ENCODE measurements at regions not wholly inside any gene's neighbourhood (a gene's known extent, or its start where the extent isn't known, plus 50 kb on each side); places are given as distances from the start of the nearest gene placed in this dataset.

DNA sequence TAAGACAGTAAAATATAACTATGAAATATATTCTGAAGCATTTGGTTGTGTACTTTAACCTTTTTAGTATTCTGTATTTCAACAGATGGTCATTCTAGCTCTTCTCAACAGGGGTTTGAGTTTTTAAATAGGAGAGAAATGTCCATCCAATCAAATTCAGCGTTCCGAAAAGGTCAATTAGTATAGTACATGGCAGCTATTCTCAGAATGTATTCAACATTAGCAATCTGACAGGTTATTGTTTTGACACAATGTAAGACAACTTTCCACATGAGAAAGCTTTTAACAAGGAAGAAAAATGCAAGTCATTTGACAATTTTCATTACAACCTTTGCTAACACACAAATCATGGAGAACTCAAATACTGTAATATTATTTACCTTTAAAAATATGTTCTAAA is 996.3 kb upstream of the CDH10 start:
- no peak overlapping the region for H3K27ac Mint-ChIP-seq
- DNase-seq, result no peak
- no peak overlapping the region for H3K4me3 Mint-ChIP-seq
- H3K9me3 Mint-ChIP-seq, result peaks cover 6% of the 10 kb centered on the region
- no peaks in the 10 kb centered on the region for H3K4me1 Mint-ChIP-seq
- no peaks in the 10 kb centered on the region for H3K27me3 Mint-ChIP-seq
- H3K36me3 Mint-ChIP-seq, result no peaks in the 10 kb centered on the region

- Mint-ChIP-seq H3K27ac (no peak overlapping the region), H3K27me3 (no peaks in the 10 kb centered on the region), H3K36me3 (no peaks in the 10 kb centered on the region), H3K9me3 (no peaks in the 10 kb centered on the region), H3K4me3 (no peak overlapping the region), H3K4me1 (no peaks in the 10 kb centered on the region)
- DNase-seq, result no peak
Measured at GRCh38 chr5:25619273-25619672, 974.5 kb upstream of the CDH10 start.

GRCh38 chr5:25618821-25619220 is 974.0 kb upstream of the CDH10 start:
- DNase-seq, result no peak
- Mint-ChIP-seq H3K36me3 (no peaks in the 10 kb centered on the region), H3K27me3 (no peaks in the 10 kb centered on the region), H3K9me3 (no peaks in the 10 kb centered on the region), H3K4me1 (no peaks in the 10 kb centered on the region), H3K4me3 (no peak overlapping the region), H3K27ac (no peak overlapping the region)

- DNase-seq, result no peak
- H3K27ac Mint-ChIP-seq, result no peak overlapping the region
- H3K27me3 Mint-ChIP-seq, result no peaks in the 10 kb centered on the region
- no peaks in the 10 kb centered on the region for H3K9me3 Mint-ChIP-seq
- H3K4me3 Mint-ChIP-seq, result no peak overlapping the region
- no peaks in the 10 kb centered on the region for H3K4me1 Mint-ChIP-seq
- H3K36me3 Mint-ChIP-seq, result no peaks in the 10 kb centered on the region
Measured at GRCh38 chr5:25614466-25614865, 969.7 kb upstream of the CDH10 start.

- no peak for DNase-seq
- Mint-ChIP-seq H3K27ac (no peak overlapping the region), H3K4me3 (no peak overlapping the region), H3K9me3 (peaks cover 7% of the 10 kb centered on the region), H3K27me3 (no peaks in the 10 kb centered on the region), H3K36me3 (no peaks in the 10 kb centered on the region), H3K4me1 (no peaks in the 10 kb centered on the region)
Measured at GRCh38 chr5:25604681-25605080, 959.9 kb upstream of the CDH10 start.

- H3K27me3 Mint-ChIP-seq, result no peaks in the 10 kb centered on the region
- no peaks in the 10 kb centered on the region for H3K4me1 Mint-ChIP-seq
- H3K4me3 Mint-ChIP-seq, result no peak overlapping the region
- no peak for DNase-seq
- peaks cover 6% of the 10 kb centered on the region for H3K9me3 Mint-ChIP-seq
- H3K36me3 Mint-ChIP-seq, result no peaks in the 10 kb centered on the region
- H3K27ac Mint-ChIP-seq, result no peak overlapping the region
Measured at GRCh38 chr5:25579111-25579510, 934.3 kb upstream of the CDH10 start.

GRCh38 chr5:25573691-25574090 is 928.9 kb upstream of the CDH10 start:
- no peak overlapping the region for H3K4me3 Mint-ChIP-seq
- H3K9me3 Mint-ChIP-seq, result peaks cover 4% of the 10 kb centered on the region
- H3K27me3 Mint-ChIP-seq, result no peaks in the 10 kb centered on the region
- DNase-seq, result no peak
- no peak overlapping the region for H3K27ac Mint-ChIP-seq
- H3K36me3 Mint-ChIP-seq, result no peaks in the 10 kb centered on the region
- H3K4me1 Mint-ChIP-seq, result peaks cover 3% of the 10 kb centered on the region

DNA sequence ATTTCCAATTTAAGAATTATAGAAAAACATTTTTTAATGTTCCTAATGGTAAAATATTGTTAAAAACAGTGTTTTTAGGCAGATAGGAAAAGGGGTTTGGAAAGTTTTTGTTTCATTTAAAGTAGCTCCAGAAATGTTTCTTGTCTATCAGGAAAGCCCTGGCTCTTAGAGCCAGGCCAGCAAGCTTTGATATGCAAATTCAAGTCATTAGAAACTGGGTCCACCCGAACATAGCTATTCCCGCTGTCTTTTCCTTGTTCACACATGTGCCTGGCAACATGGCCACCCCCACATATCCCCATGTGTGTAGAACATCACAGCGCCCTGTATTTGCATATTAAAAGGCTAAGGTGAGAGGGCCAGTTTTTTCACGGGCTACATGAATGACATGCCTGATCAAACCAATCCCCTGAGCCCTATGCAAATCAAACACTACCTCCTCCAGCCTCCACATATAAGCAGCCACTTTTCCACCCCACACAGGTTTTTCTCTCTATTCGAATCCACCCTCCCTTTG is 925.3 kb upstream of the CDH10 start:
- DNase-seq, result no peak
- no peak overlapping the region for H3K27ac Mint-ChIP-seq
- no peaks in the 10 kb centered on the region for H3K27me3 Mint-ChIP-seq
- peaks cover 3% of the 10 kb centered on the region for H3K9me3 Mint-ChIP-seq
- H3K36me3 Mint-ChIP-seq, result no peaks in the 10 kb centered on the region
- no peak overlapping the region for H3K4me3 Mint-ChIP-seq
- peaks cover 3% of the 10 kb centered on the region for H3K4me1 Mint-ChIP-seq

DNA sequence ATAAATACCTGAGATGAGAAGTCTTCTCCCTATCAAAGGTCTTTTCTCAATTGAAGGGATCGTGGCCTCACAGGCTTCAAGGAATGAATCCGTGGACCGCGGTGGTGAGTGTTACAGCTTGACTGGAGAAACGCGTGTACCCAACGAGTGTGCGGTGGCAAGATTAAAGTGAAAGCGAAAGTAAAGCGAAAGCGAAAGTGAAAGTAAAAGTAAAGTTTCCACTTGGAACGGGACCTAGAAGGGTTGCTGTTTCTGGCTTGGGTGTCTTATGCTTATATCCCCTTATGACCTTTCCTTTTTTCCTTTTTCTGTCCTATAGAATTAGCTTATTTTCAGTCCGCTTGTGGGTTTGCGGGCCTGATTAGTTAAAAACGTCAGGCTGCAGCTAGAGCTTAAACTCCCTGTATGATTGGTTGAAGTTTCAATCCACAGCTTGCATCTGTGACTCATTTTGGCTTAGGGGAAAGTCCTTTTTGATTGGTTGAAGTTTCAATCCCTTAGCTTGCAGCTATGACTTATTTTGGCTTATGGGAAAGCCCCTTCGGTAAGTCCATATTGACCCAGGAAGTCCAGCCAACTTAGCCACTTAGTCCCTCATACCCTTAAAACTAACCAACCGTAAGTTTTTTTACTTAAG is 924.3 kb upstream of the CDH10 start:
- Mint-ChIP-seq H3K4me3 (no peak overlapping the region), H3K27ac (no peak overlapping the region), H3K36me3 (no peaks in the 10 kb centered on the region), H3K9me3 (peaks cover 3% of the 10 kb centered on the region), H3K27me3 (no peaks in the 10 kb centered on the region), H3K4me1 (peaks cover 3% of the 10 kb centered on the region)
- DNase-seq, result no peak

- H3K4me1 Mint-ChIP-seq, result peaks cover 3% of the 10 kb centered on the region
- H3K9me3 Mint-ChIP-seq, result peaks cover 3% of the 10 kb centered on the region
- H3K27ac Mint-ChIP-seq, result no peak overlapping the region
- DNase-seq, result no peak
- H3K27me3 Mint-ChIP-seq, result no peaks in the 10 kb centered on the region
- H3K4me3 Mint-ChIP-seq, result no peak overlapping the region
- no peaks in the 10 kb centered on the region for H3K36me3 Mint-ChIP-seq
Measured at GRCh38 chr5:25568294-25568693, 923.5 kb upstream of the CDH10 start.

DNA sequence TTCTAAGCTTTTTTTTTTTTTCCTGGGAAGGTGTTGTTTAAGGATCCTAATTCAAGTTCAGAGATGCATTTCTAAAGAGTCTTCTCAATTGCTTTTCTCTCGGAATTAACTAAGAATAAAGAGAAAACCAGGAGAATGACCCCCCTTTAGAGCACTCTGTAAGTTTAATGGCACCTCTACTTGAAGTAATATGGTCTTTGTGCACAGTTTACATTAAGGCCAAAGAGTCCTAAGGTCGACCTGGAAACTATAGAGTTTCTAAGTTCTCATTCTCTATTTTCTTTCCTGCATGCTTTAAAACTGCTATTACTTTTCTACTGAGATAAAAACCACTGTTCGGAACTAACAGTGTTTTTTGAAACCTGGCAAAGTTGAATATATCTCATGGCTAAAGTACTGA is 923.1 kb upstream of the CDH10 start:
- H3K4me3 Mint-ChIP-seq, result no peak overlapping the region
- no peaks in the 10 kb centered on the region for H3K36me3 Mint-ChIP-seq
- DNase-seq, result no peak
- H3K9me3 Mint-ChIP-seq, result peaks cover 3% of the 10 kb centered on the region
- peaks cover 3% of the 10 kb centered on the region for H3K4me1 Mint-ChIP-seq
- H3K27ac Mint-ChIP-seq, result no peak overlapping the region
- no peaks in the 10 kb centered on the region for H3K27me3 Mint-ChIP-seq

DNA sequence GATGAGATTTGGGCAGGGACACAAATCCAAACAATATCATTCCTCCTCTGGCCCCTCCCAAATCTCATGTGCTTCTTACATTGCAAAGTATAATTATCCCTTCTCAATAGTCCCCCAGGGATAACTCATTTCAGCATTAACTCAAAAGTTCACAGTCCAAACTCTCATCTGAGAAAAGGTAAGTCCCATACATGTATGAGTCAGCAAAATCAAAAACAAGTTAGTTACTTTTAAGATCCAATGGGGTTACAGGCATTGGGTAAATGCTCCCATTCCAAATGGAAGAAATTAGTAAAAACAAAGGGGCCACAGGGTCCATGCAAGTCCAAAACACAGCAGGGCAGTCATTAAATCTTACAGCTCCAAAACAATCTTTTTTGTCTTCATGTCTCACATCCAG is 917.9 kb upstream of the CDH10 start:
- no peak overlapping the region for H3K4me3 Mint-ChIP-seq
- no peak for DNase-seq
- no peaks in the 10 kb centered on the region for H3K27me3 Mint-ChIP-seq
- no peaks in the 10 kb centered on the region for H3K36me3 Mint-ChIP-seq
- H3K4me1 Mint-ChIP-seq, result no peaks in the 10 kb centered on the region
- H3K27ac Mint-ChIP-seq, result no peak overlapping the region
- H3K9me3 Mint-ChIP-seq, result no peaks in the 10 kb centered on the region

GRCh38 chr5:25554077-25554476 is 909.3 kb upstream of the CDH10 start:
- no peaks in the 10 kb centered on the region for H3K4me1 Mint-ChIP-seq
- H3K4me3 Mint-ChIP-seq, result no peak overlapping the region
- no peaks in the 10 kb centered on the region for H3K27me3 Mint-ChIP-seq
- H3K27ac Mint-ChIP-seq, result no peak overlapping the region
- DNase-seq, result no peak
- H3K36me3 Mint-ChIP-seq, result no peaks in the 10 kb centered on the region
- peaks cover 2% of the 10 kb centered on the region for H3K9me3 Mint-ChIP-seq

DNA sequence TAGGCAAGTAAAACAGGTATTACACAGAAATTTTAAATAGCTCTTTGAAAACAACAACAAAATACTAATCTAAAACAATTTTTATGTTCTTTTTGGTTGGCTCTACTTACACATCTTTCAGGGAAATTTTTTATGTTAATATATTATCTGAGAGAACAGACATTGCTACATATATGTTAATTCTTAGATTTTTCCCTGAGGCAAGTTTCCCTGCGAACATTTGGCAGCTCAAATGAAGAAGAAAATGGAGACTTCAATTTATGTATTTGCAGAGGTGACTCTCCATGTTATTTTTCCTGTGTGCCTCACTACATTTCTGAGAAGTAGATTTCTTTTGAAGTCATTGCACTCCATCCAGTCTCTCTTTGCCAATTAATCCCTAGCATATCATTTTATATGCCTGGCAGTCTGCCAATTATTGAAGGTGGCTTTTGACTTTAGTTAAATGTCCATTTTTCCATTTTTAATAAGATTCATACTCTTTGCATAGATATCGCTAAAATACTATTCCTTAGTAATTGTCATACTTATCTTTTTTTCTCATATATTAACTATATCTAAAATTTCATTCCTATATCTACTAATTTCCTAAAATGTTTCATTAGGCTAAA is 908.2 kb upstream of the CDH10 start:
- Mint-ChIP-seq H3K4me1 (no peaks in the 10 kb centered on the region), H3K4me3 (no peak overlapping the region), H3K9me3 (peaks cover 3% of the 10 kb centered on the region), H3K36me3 (no peaks in the 10 kb centered on the region), H3K27ac (no peak overlapping the region), H3K27me3 (no peaks in the 10 kb centered on the region)
- no peak for DNase-seq

DNA sequence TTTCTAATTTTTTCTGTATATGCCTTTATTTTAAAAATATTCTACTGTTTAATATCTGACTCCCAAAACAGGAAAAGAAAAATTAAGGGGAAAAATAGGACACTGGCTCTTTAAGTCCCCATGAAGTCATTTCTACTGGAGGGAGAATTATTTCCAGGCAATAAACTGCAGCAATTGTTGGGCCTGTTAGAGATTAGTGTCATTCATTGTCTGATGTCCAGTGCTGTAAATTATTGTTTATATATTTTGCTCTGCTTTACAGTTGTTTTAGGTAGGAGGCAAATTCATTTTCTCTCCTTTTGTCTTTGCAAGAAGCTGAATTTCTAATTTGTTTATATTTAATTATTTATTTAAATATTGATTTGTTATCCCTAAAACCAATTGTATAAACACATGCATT is 906.0 kb upstream of the CDH10 start:
- Mint-ChIP-seq H3K36me3 (no peaks in the 10 kb centered on the region), H3K27ac (no peak overlapping the region), H3K9me3 (peaks cover 3% of the 10 kb centered on the region), H3K27me3 (no peaks in the 10 kb centered on the region), H3K4me3 (no peak overlapping the region), H3K4me1 (no peaks in the 10 kb centered on the region)
- DNase-seq, result no peak

- no peak for DNase-seq
- Mint-ChIP-seq H3K36me3 (no peaks in the 10 kb centered on the region), H3K9me3 (peaks cover 4% of the 10 kb centered on the region), H3K27me3 (no peaks in the 10 kb centered on the region), H3K4me1 (no peaks in the 10 kb centered on the region), H3K4me3 (no peak overlapping the region), H3K27ac (no peak overlapping the region)
Measured at GRCh38 chr5:25544652-25545249, 900.0 kb upstream of the CDH10 start.

Measured in activated naive CD8-positive, alpha-beta T cell treated with anti-CD3 and anti-CD28 coated beads for 36 hours (primary cell).